ENCODE measurements at regions not wholly inside any gene's neighbourhood (a gene's known extent, or its start where the extent isn't known, plus 50 kb on each side); places are given as distances from the start of the nearest gene placed in this dataset. TPM values are rescaled to one million over a fixed set of nuclear protein-coding genes. Genes with fewer than 3 reads are reported as not detected.
"Not testable (repeated sequence)": the region's sequence is repeated elsewhere in the genome, so short reads cannot be mapped to it uniquely, and the experiment has no call there.

DNA sequence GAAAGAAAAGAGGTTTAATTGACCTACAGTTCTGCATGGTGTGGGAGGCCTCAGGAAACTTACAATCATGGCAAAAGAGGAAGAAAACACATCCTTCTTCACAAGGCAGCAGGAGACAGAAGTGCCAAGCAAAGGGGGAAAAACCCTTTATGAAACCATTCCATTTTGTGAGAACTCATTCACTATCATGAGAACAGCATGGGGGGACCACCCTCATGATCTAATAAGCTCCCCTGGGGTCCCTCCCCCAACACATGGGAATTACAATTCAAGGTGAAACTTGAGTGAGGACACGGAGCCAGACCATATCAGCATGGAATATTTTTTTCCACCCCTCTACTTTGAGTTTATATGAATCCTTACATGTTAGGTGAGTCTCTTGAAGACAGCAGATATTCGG, 173.7 kb downstream of the PHF2 start:
- Histone ChIP-seq H3K9ac (ENCODE audit: low read depth in 2 of 2, low read length in 2 of 2) (no peak overlapping the region), H3K36me3 (no peaks in the 10 kb centered on the region), H3K27ac (no peak overlapping the region), H3K4me1 (no peaks in the 10 kb centered on the region), H3K9me3 (peaks cover 7% of the 10 kb centered on the region), H3K4me3 (no peak overlapping the region), H3K27me3 (no peaks in the 10 kb centered on the region)
- no peak for DNase-seq
- intact Hi-C loops (cut with DNase I), result no loop called here
- TF ChIP-seq, protein P1, sequence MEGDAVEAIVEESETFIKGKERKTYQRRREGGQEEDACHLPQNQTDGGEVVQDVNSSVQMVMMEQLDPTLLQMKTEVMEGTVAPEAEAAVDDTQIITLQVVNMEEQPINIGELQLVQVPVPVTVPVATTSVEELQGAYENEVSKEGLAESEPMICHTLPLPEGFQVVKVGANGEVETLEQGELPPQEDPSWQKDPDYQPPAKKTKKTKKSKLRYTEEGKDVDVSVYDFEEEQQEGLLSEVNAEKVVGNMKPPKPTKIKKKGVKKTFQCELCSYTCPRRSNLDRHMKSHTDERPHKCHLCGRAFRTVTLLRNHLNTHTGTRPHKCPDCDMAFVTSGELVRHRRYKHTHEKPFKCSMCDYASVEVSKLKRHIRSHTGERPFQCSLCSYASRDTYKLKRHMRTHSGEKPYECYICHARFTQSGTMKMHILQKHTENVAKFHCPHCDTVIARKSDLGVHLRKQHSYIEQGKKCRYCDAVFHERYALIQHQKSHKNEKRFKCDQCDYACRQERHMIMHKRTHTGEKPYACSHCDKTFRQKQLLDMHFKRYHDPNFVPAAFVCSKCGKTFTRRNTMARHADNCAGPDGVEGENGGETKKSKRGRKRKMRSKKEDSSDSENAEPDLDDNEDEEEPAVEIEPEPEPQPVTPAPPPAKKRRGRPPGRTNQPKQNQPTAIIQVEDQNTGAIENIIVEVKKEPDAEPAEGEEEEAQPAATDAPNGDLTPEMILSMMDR (IDR thresholded peaks at IDR 0.05), result no peak

DNA sequence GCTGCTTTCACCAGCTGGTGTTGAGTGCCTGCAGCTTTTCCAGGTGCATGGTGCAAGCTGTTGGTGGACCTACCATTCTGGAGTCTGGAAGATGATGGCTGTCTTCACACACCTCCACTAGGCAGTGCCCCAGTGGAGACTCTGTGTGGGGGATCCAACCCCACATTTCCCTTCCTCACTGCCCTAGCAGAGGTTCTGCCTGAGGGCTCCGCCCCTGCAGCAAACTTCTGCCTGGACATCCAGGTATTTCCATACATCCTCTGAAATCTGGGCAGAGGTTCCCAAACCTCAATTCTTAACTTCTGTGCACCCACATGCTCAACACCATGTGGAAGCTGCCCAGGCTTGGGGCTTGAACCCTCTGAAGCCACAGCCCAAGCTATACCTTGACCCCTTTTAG, 172.4 kb downstream of the PHF2 start:
- intact Hi-C loops (cut with DNase I); H3K4me1 ChIP-seq; H3K4me3 ChIP-seq; H3K27ac ChIP-seq; H3K9me3 ChIP-seq; DNase-seq; H3K9ac ChIP-seq (ENCODE audit: low read depth in 2 of 2, low read length in 2 of 2); H3K27me3 ChIP-seq; H3K36me3 ChIP-seq: not testable (repeated sequence)

DNA sequence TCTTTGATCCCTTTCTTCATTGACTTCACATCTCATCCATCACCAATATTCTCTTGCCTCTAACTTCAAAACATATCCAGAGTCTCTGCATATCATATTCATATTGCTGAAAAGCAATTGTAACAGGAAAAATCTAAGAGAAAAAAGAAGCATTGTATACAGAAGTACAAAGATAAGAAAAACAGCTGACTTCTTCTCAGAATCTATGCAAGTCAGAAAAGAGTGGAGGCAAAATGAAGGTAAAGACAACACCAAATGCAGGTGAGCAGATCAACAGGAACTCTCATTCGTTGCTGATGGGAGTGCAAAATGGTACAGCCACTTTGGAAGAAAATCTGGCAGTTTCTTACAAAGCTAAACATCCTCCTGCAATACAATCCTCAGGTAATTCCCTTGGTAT, 155.6 kb downstream of the PHF2 start:
- no peaks in the 10 kb centered on the region for H3K27me3 ChIP-seq
- intact Hi-C loops (cut with DNase I), result no loop called here

DNA sequence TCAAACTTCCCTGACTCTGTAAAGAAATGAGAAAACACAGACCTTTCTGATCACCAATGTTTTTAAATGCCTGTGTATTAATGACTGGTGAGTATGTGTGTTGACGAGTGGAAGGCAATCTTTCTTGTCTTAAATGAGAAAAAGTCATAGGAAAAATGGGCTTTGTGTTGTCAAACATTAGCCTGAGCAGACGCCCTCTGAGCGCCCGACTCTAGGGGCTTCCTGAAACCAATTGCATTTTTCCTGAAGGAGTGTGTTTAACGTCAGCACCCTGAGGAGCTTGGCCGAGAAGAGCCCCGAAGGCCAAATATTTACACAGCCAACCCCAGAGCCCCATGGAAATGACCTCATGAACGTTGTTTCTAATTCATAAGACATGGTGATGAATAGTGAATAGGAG, 154.3 kb downstream of the PHF2 start:
- peaks cover 3% of the 10 kb centered on the region for H3K9me3 ChIP-seq
- H3K4me1 ChIP-seq, result no peaks in the 10 kb centered on the region
- no peak overlapping the region for H3K9ac ChIP-seq (ENCODE audit: low read depth in 2 of 2, low read length in 2 of 2)
- TF ChIP-seq, protein P1 (IDR thresholded peaks at IDR 0.05), result no peak
- H3K27ac ChIP-seq, result no peak overlapping the region
- H3K4me3 ChIP-seq, result no peak overlapping the region
- no peaks in the 10 kb centered on the region for H3K27me3 ChIP-seq
- no peaks in the 10 kb centered on the region for H3K36me3 ChIP-seq
- intact Hi-C loops (cut with DNase I), result no loop called here
- DNase-seq, result no peak

More for the DNA sequence above, 155.6 kb downstream of the PHF2 start:
- peaks cover 3% of the 10 kb centered on the region for H3K9me3 ChIP-seq
- TF ChIP-seq, protein P1 (IDR thresholded peaks at IDR 0.05), result no peak
- no peak for DNase-seq
- no peak overlapping the region for H3K4me3 ChIP-seq
- H3K36me3 ChIP-seq, result no peaks in the 10 kb centered on the region
- no peak overlapping the region for H3K27ac ChIP-seq
- no peaks in the 10 kb centered on the region for H3K4me1 ChIP-seq
- no peak overlapping the region for H3K9ac ChIP-seq (ENCODE audit: low read depth in 2 of 2, low read length in 2 of 2)

DNA sequence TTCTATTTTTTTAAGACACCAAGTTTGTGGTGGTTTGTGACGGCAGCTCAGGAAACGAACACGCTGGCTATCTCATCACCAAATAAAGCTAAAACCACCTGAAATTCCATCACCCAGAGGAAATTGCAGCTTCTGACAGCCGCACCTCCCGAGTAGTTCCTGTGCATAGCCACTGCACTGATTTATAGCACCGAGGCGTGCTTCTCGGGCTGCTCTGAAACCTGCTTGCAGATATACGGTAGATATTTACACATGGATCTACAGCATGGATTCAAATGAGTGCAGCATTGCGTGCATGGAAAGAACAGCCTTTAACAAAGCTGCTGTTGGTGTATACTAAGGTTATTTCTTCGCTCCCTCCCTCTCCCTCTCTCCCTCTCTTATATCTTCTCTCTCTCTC, 153.8 kb downstream of the PHF2 start:
- Histone ChIP-seq H3K27me3 (no peaks in the 10 kb centered on the region), H3K9ac (ENCODE audit: low read depth in 2 of 2, low read length in 2 of 2) (no peak overlapping the region), H3K27ac (no peak overlapping the region), H3K4me1 (no peaks in the 10 kb centered on the region), H3K36me3 (no peaks in the 10 kb centered on the region), H3K4me3 (no peak overlapping the region), H3K9me3 (peaks cover 3% of the 10 kb centered on the region)
- intact Hi-C loops (cut with DNase I), result no loop called here
- DNase-seq, result no peak
- TF ChIP-seq, protein P1 (IDR thresholded peaks at IDR 0.05), result no peak

Small RNAs in the stretch of these regions (microRNA-seq; reads per million reads assigned to microRNA genes)
- gene MIR4291, result not detected

All from colonic mucosa (tissue), 4 donors.